ENCODE measurements at regions not wholly inside any gene's neighbourhood (a gene's known extent, or its start where the extent isn't known, plus 50 kb on each side); places are given as distances from the start of the nearest gene placed in this dataset.
"Not testable (repeated sequence)": the region's sequence is repeated elsewhere in the genome, so short reads cannot be mapped to it uniquely, and the experiment has no call there.

GRCh38 chr10:3881622-3882021, 96.6 kb upstream of the KLF6 start:
- no peak for DNase-seq

GRCh38 chr10:3879073-3879472, 94.1 kb upstream of the KLF6 start:
- DNase-seq: no peak

GRCh38 chr10:3877211-3878000, 92.4 kb upstream of the KLF6 start:
- DNase-seq: no peak

GRCh38 chr10:3876350-3876962, 91.4 kb upstream of the KLF6 start:
- DNase-seq: no peak

GRCh38 chr10:3875842-3876235, 90.8 kb upstream of the KLF6 start:
- no peak for DNase-seq

GRCh38 chr10:3874990-3875841, 90.2 kb upstream of the KLF6 start:
- no peak for DNase-seq

GRCh38 chr10:3874610-3874989, 89.6 kb upstream of the KLF6 start:
- DNase-seq: not testable (repeated sequence)

GRCh38 chr10:3873728-3874461, 88.9 kb upstream of the KLF6 start:
- no peak for DNase-seq

GRCh38 chr10:3872712-3873329, 87.8 kb upstream of the KLF6 start:
- no peak for DNase-seq

GRCh38 chr10:3871424-3871996, 86.5 kb upstream of the KLF6 start:
- DNase-seq: no peak

- DNase-seq: no peak
These were observed 84.0 kb upstream of the KLF6 start for GRCh38 chr10:3869036-3869435.

- no peak for DNase-seq
These were observed 83.3 kb upstream of the KLF6 start for GRCh38 chr10:3868271-3868664.

GRCh38 chr10:3867454-3868270, 82.7 kb upstream of the KLF6 start:
- no peak for DNase-seq

GRCh38 chr10:3866332-3866731, 81.3 kb upstream of the KLF6 start:
- DNase-seq: no peak

- DNase-seq: no peak
These were observed 80.6 kb upstream of the KLF6 start for GRCh38 chr10:3865565-3865964.

- DNase-seq: no peak
These were observed 76.8 kb upstream of the KLF6 start for GRCh38 chr10:3861795-3862194.

GRCh38 chr10:3858051-3858845, 73.2 kb upstream of the KLF6 start:
- no peak for DNase-seq

GRCh38 chr10:3857318-3857717, 72.3 kb upstream of the KLF6 start:
- no peak for DNase-seq

- DNase-seq: no peak
These were observed 71.6 kb upstream of the KLF6 start for GRCh38 chr10:3856593-3856992.

GRCh38 chr10:3853547-3854303, 68.7 kb upstream of the KLF6 start:
- DNase-seq: no peak

Data from activated naive CD4-positive, alpha-beta T cell (primary cell).